Bone marrow (tissue), 2 donors: ENCODE measurements at regions not wholly inside any gene's neighbourhood (a gene's known extent, or its start where the extent isn't known, plus 50 kb on each side); places are given as distances from the start of the nearest gene placed in this dataset.
"Not testable (repeated sequence)": the region's sequence is repeated elsewhere in the genome, so short reads cannot be mapped to it uniquely, and the experiment has no call there.

Experiments
- DNase-seq, 2 donors: peaks; one replicate each; lab custom pipeline; 2025; lab: John Stamatoyannopoulos, UW

DNA sequence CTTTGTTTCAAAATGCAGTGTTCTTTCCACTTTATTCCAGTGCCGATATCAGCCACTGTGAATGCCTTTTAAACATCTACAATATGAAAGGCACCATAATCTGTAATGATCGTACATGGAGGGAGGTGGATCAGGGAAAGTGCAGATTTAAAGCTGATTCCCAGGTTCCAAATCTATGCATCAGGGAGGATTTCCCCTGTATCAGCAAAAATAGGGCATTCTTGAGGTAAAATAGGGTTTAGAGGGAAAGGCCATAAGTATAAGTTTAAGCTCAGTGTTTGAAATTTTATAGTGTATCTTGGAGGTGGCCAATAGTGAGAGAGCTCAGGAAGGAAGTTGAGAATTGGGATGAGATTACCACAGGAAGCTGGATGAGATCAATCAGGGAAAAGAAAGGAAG lies 289.7 kb upstream of the ID4 start:
- DNase-seq = no peak

GRCh38 chr6:19549109-19549508 lies 288.1 kb upstream of the ID4 start:
- DNase-seq = no peak

GRCh38 chr6:19550380-19550779 lies 286.8 kb upstream of the ID4 start:
- DNase-seq = no peak

GRCh38 chr6:19551611-19552010 lies 285.6 kb upstream of the ID4 start:
- no peak for DNase-seq

GRCh38 chr6:19552076-19552475 lies 285.1 kb upstream of the ID4 start:
- no peak for DNase-seq

DNA sequence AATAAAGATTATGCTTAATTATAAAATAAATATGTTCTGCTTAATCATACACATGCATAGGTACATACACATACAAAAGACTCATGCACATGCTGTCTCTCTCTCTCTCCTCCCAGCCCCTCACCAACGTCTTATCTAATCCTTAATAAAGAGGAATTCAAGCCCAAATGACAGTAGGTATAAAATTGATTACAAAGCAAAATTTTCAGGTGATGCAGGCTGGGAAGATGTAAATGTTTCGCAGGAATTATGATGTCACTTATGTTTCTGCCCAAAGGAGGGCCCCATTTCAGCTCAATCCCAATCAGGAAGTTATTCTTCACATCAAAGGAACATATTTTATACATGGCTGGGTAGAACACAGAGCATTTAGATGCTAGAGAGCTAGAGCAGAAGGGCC lies 284.6 kb upstream of the ID4 start:
- DNase-seq = no peak

GRCh38 chr6:19554356-19555225 lies 282.6 kb upstream of the ID4 start:
- no peak for DNase-seq

GRCh38 chr6:19557191-19557590 lies 280.0 kb upstream of the ID4 start:
- DNase-seq = no peak

- no peak for DNase-seq
These were observed 279.0 kb upstream of the ID4 start for GRCh38 chr6:19558201-19558600.

- no peak for DNase-seq
These were observed 278.2 kb upstream of the ID4 start for GRCh38 chr6:19558934-19559333.

- DNase-seq = no peak
These were observed 274.7 kb upstream of the ID4 start for GRCh38 chr6:19562468-19562867.

- no peak for DNase-seq
These were observed 267.6 kb upstream of the ID4 start for GRCh38 chr6:19569563-19569962.

GRCh38 chr6:19571176-19571575 lies 266.0 kb upstream of the ID4 start:
- DNase-seq = no peak

GRCh38 chr6:19578481-19578880 lies 258.7 kb upstream of the ID4 start:
- DNase-seq = no peak

DNA sequence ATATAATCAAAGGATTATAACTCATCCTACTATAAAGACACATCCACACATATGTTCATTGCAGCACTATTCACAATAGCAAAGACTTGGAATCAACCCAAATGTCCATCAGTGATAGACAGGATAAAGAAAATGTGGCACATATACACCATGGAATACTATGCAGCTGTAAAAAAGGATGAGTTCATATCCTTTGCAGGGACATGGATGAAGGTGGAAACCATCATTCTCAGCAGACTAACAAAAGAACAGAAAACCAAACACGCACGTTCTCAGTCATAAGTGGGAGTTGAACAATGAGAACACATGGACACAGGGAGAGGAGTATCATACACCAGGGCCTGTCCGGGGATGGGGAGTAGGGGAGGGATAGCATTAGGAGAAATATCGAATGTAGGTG lies 253.0 kb upstream of the ID4 start:
- DNase-seq = not testable (repeated sequence)

DNA sequence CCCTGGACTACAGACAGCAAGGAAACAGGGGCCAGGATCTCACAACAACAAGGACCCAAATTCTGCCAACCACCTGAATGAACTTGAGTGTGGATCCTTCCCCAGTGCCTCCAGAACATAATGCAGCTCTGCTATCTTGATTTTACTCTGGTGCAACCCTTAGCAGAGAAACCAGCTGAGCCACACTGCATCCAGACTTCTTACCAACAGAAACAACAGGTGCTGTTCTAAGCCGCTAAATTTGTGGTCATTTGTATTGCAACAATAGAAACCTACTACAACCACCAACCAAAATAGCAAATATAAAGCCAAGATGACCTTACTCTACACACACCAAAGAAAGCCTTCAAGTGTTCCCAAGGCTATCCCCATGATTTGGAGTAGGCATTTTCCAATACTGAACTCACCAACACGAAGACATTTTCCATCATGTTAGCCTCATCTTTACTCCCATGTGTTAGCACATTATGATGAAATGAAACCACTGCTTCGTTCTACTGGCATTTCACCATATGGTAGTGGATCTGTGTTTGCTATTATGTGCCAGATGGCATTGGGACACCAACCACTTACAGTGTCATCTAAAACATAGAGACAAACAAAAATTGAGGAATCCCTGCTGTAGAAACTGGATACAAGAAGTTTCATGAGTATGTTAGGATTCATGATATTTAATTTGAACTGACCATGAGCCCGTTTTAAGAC lies 249.8 kb upstream of the ID4 start:
- DNase-seq = no peak

DNA sequence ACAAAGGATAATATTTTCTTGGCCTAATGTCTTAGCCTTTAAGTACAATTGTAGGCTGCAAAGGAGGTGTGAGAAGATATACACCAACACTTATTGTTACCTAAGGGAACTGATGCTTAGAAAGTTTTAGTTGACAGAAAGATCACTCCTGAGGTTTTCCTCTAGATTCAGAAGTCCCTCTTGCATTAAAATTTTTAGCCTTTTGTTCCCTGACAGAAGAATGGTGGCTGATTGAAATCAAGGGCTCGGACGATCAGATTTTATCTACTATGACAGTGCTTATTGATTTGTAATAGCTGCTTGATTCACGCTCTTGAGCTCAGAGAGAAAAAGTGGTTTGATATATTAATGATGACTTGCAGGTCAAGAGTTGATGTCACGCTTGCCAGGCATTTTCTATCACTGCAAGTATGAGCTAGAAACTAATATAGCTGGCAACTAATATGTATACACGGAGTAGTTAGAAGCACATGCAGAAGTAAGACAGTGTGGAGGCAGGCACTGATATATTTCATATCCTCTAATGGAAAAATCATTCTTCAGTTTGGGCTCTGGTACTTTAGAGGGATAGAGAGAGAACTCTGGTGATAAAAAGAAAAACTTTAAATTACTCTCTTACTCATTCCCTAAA lies 246.6 kb upstream of the ID4 start:
- no peak for DNase-seq

- no peak for DNase-seq
These were observed 239.3 kb upstream of the ID4 start for GRCh38 chr6:19597809-19598320.

DNA sequence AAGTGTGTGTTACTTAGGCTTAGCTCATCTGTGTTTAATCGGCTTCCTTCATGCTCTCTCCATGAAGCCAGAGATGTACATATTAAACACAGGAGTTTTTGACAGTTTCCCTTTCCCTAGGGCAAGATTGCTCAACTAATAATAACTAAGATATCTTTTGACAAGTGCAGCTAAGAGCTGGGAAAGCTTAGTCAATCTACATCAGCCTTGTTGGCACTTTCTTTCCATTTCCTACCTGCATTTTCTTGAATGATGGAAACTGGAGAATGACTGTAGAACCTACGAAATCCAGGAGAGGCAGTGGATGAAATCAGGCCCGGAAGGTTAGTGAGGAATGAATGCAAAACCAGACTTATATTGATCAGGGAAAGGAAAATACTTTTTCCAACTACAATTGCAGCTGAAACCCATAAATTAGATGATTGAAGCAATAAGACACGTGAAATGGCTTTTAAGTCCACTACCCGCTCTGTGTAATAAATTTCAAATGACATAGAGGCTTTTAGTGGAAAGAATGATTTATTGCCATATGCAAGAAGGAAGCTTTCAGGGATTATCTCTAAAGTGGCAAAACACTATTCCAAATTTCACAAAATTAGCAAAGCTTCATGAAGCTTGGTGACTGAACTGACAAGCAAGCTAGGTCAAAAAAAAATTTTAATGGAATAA lies 237.2 kb upstream of the ID4 start:
- DNase-seq = no peak

DNA sequence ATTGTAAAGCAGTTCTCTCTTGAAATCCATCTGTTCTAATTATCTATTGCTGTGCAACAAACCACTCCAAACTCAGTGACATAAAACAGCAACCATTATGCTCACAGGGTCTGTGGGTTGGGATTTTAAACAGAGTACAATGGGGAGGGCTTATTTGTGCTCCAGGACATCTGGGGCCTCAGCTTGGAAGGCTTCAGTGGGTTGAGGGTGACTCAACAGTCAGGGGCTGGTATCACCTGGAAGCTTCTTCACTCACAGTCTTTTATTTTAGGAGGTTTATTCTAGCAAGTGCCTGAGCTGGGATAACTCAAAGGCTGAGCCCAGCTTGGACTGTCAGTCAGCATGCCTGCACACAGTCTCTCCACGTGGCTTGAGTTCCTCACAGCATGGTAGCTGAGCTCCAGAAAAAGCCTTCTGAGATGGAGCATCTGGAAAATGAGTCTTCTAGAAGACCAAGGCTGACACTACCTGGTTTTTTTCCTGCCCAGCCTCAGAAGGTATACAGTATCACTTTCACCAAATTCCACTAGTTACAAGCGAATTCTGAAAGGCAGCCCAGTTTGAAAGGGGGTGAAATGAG lies 234.6 kb upstream of the ID4 start:
- no peak for DNase-seq

DNA sequence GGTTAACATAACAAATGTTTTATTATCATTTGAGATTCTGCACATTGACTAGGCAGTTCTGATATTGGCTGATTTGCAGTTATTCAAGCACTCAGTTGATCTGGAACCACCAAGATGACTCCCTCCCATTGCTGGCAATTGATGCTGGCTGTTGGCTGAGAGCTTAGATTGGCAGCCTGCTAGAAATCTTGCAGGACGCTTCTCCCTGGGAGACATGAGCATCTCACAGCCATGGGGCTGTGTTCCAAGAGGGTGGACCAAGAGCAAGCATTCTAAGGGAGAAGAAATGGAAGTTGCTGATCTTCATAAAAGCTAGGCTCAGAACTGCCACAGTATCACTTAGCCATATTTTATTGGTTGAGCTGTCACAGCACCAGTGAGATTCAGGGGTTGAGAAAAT lies 233.4 kb upstream of the ID4 start:
- no peak for DNase-seq

DNA sequence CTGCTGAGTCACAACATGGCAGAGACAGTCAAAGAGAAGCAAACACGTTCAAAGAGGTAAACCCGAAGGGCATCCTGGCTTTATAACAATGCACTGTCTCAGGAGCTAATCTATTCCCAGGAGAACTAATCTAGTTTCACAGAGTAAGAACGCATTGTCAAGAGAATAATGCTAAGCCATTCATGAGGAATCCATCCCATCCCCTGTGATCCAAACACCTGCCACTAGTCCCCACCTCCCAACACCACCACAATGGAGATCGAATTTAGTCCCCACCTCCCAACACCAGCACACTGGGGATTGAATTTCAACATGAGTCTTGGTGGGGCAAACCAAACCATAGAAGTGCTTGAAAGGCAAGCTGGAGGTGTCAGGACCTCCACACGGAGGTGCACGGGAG lies 231.5 kb upstream of the ID4 start:
- DNase-seq = no peak
